ENCODE measurements at regions not wholly inside any gene's neighbourhood (a gene's known extent, or its start where the extent isn't known, plus 50 kb on each side); places are given as distances from the start of the nearest gene placed in this dataset.

DNA sequence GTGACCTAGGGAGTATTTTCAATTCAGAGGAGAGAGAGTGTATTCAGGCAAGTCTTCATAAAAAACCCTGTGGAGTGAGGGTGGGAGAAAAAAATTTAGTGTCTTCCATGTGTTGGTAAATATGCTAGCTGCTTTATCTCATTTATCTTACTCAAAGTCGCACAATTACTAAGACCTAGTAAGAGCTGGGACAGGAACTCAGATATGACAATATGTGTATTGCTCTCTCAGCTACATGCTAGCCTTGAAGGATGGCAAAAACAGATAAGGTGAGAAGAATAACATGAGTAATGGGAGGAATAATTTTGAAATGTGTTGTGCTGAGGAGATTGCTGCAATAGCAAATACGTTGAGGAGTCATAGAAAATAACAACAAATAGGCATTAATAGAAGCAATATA, 458.6 kb downstream of the SH2D1A start:
- Histone ChIP-seq H3K79me1 (ENCODE audit: low read depth in 1 of 2, low read length in 2 of 2) (no peaks in the 10 kb centered on the region), H2BK20ac (ENCODE audit: low read depth, low read length) (no peak overlapping the region), H2AK5ac (ENCODE audit: low read depth, low read length) (no peak overlapping the region), H4K8ac (ENCODE audit: low read depth in 2 of 2, low read length in 2 of 2) (no peak overlapping the region), H3K18ac (ENCODE audit: low read depth, low read length) (no peak overlapping the region), H3K56ac (ENCODE audit: extremely low read depth, insufficient read depth, low read length) (no peak overlapping the region), H2AFZ (replicated peaks; ENCODE audit: low read length, poor library complexity) (no peak overlapping the region), H4K5ac (ENCODE audit: low read depth, low read length) (no peak overlapping the region), H3K36me3 (ENCODE audit: control insufficient read depth, insufficient read depth, low read length) (no peaks in the 10 kb centered on the region), H3K14ac (replicated peaks; ENCODE audit: low read depth, low read length) (no peak overlapping the region), H3K9me1 (ENCODE audit: insufficient read depth, low read length) (no peaks in the 10 kb centered on the region), H4K91ac (ENCODE audit: insufficient read depth, low read depth, low read length) (no peak overlapping the region), H3K4me2 (ENCODE audit: low read depth, low read length) (no peak overlapping the region), H3K4ac (ENCODE audit: low read depth, low read length) (no peak overlapping the region), H2BK15ac (ENCODE audit: low read depth, low read length) (no peak overlapping the region), H3K4me1 (ENCODE audit: control insufficient read depth, insufficient read depth, low read length) (no peaks in the 10 kb centered on the region), H3K9me3 (ENCODE audit: control insufficient read depth, insufficient read depth, low read length) (no peaks in the 10 kb centered on the region), H2AK9ac (replicated peaks; ENCODE audit: low read depth, low read length, poor library complexity) (no peak overlapping the region), H3K9ac (ENCODE audit: low read depth, low read length) (no peak overlapping the region), H2BK120ac (ENCODE audit: low read depth, low read length) (no peak overlapping the region), H2BK5ac (ENCODE audit: low read depth, low read length, poor library complexity, severe bottlenecking) (no peak overlapping the region), H3K27ac (ENCODE audit: insufficient read depth, low read length) (no peak overlapping the region), H4K20me1 (ENCODE audit: insufficient read depth, low read length) (no peaks in the 10 kb centered on the region), H3K27me3 (ENCODE audit: control insufficient read depth, insufficient read depth, low read length) (no peaks in the 10 kb centered on the region), H3K4me3 (ENCODE audit: insufficient read depth, low read depth, low read length) (no peak overlapping the region), H3K23ac (ENCODE audit: low read depth, low read length) (no peak overlapping the region)
- in situ Hi-C loops (cut with MboI; ENCODE audit: low sequenced_read_pairs), result no loop called here
- WGBS, 2 experiments (ENCODE audit: extremely low coverage in 2 of 2, insufficient read length in 1 of 2), result no CpG with 5 or more reads among the region's 2 CpGs
- dilution Hi-C loops (cut with HindIII; ENCODE audit: low sequenced_read_pairs, unreplicated experiment), result no loop called here
- intact Hi-C loops (cut with micrococcal nuclease), result no loop called here
- CTCF ChIA-PET, result no interaction called here
- ATAC-seq (ENCODE audit: low read depth) (no peak), DNase-seq (no peak)
- POLR2A ChIA-PET (ENCODE audit: unreplicated experiment), result no interaction called here
- BruUV-seq (replicated peaks), result no TSS peak
- TF ChIP-seq MXI1 (IDR thresholded peaks at IDR 0.05; ENCODE audit: borderline replicate concordance, low read depth, low read length), result no peak
- TF ChIP-seq, protein P1, sequence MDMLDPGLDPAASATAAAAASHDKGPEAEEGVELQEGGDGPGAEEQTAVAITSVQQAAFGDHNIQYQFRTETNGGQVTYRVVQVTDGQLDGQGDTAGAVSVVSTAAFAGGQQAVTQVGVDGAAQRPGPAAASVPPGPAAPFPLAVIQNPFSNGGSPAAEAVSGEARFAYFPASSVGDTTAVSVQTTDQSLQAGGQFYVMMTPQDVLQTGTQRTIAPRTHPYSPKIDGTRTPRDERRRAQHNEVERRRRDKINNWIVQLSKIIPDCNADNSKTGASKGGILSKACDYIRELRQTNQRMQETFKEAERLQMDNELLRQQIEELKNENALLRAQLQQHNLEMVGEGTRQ (IDR thresholded peaks at IDR 0.05; ENCODE audit: low read depth, low read length), result no peak
- TF ChIP-seq MAFK (IDR thresholded peaks at IDR 0.05; ENCODE audit: low read depth, low read length), result no peak
- TF ChIP-seq FOS (IDR thresholded peaks at IDR 0.05; ENCODE audit: low read depth, low read length), result no peak
- TF ChIP-seq, protein P2, sequence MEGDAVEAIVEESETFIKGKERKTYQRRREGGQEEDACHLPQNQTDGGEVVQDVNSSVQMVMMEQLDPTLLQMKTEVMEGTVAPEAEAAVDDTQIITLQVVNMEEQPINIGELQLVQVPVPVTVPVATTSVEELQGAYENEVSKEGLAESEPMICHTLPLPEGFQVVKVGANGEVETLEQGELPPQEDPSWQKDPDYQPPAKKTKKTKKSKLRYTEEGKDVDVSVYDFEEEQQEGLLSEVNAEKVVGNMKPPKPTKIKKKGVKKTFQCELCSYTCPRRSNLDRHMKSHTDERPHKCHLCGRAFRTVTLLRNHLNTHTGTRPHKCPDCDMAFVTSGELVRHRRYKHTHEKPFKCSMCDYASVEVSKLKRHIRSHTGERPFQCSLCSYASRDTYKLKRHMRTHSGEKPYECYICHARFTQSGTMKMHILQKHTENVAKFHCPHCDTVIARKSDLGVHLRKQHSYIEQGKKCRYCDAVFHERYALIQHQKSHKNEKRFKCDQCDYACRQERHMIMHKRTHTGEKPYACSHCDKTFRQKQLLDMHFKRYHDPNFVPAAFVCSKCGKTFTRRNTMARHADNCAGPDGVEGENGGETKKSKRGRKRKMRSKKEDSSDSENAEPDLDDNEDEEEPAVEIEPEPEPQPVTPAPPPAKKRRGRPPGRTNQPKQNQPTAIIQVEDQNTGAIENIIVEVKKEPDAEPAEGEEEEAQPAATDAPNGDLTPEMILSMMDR (conservative IDR thresholded peaks at IDR 0.05; ENCODE audit: low read depth, low read length), result no peak
- TF ChIP-seq RAD21 (IDR thresholded peaks at IDR 0.05; ENCODE audit: low read length), result no peak
- TF ChIP-seq CHD1 (IDR thresholded peaks at IDR 0.05; ENCODE audit: low read depth, low read length), result no peak
- TF ChIP-seq, protein P3, sequence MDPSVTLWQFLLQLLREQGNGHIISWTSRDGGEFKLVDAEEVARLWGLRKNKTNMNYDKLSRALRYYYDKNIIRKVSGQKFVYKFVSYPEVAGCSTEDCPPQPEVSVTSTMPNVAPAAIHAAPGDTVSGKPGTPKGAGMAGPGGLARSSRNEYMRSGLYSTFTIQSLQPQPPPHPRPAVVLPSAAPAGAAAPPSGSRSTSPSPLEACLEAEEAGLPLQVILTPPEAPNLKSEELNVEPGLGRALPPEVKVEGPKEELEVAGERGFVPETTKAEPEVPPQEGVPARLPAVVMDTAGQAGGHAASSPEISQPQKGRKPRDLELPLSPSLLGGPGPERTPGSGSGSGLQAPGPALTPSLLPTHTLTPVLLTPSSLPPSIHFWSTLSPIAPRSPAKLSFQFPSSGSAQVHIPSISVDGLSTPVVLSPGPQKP (IDR thresholded peaks at IDR 0.05; ENCODE audit: borderline replicate concordance, low read depth, low read length), result no peak
- TF ChIP-seq CEBPB (IDR thresholded peaks at IDR 0.05; ENCODE audit: low read depth, low read length), result no peak
- no peak for TF ChIP-seq NFE2L2 (IDR thresholded peaks at IDR 0.05; ENCODE audit: low read depth, low read length)
- no peak for TF ChIP-seq POLR2A (IDR thresholded peaks at IDR 0.05; ENCODE audit: low read depth, low read length)
- TF ChIP-seq RFX5 (IDR thresholded peaks at IDR 0.05; ENCODE audit: low read depth, low read length), result no peak
- no peak for TF ChIP-seq MAZ (IDR thresholded peaks at IDR 0.05; ENCODE audit: borderline replicate concordance, low read depth, low read length)
- TF ChIP-seq SMC3 (IDR thresholded peaks at IDR 0.05; ENCODE audit: low read depth, low read length), result no peak
- TF ChIP-seq BHLHE40 (IDR thresholded peaks at IDR 0.05; ENCODE audit: low read depth, low read length), result no peak
- TF ChIP-seq RCOR1 (IDR thresholded peaks at IDR 0.05; ENCODE audit: insufficient replicate concordance, low read length), result no peak
